Endothelial cell of umbilical vein (primary cell): ENCODE measurements at regions not wholly inside any gene's neighbourhood (a gene's known extent, or its start where the extent isn't known, plus 50 kb on each side); places are given as distances from the start of the nearest gene placed in this dataset.

Source experiments
- CTCF ChIP-seq, 2 donors: IDR thresholded peaks; 1 replicate in 1 of 2; 2 replicates in 1 of 2; pipeline ENCODE4 v1.5.1; 2011; ENCODE audit warnings: low read length in 2 of 2, mild to moderate bottlenecking in 2 of 2, moderate library complexity in 2 of 2, control low read depth in 1 of 2, inconsistent platforms in 1 of 2, low read depth in 1 of 2; ENCODE audit not compliant: insufficient read depth in 1 of 2; ENCODE audit errors: extremely low read depth in 1 of 2
- EZH2 ChIP-seq: IDR thresholded peaks from 2 replicates; pipeline ENCODE4 v1.6.1; 2012; ENCODE audit warnings: borderline replicate concordance, low read depth, mild to moderate bottlenecking, moderate library complexity, low read length, inconsistent platforms; ENCODE audit not compliant: severe bottlenecking
- MAX ChIP-seq: IDR thresholded peaks from 2 replicates; pipeline ENCODE4 v1.6.1; 2011; ENCODE audit not compliant: insufficient read depth, insufficient read length
- MYC ChIP-seq: IDR thresholded peaks from one replicate; pipeline ENCODE4 v1.6.1; 2011; ENCODE audit warnings: mild to moderate bottlenecking, low read depth, low read length
- POLR2A ChIP-seq: IDR thresholded peaks from 2 replicates; pipeline ENCODE4 v1.6.1; 2012; ENCODE audit warnings: low read depth, mild to moderate bottlenecking, control low read depth, low read length

- TF ChIP-seq CTCF (IDR thresholded peaks at IDR 0.05; ENCODE audit: extremely low read depth in 1 of 2, insufficient read depth in 1 of 2, low read depth in 1 of 2, low read length in 2 of 2) (no peak), EZH2 (no peak), POLR2A (no peak), MYC (no peak), MAX (no peak)
Observed at GRCh38 chr2:16201848-16202247, 261.5 kb downstream of the MYCN start.
